ENCODE measurements at regions not wholly inside any gene's neighbourhood (a gene's known extent, or its start where the extent isn't known, plus 50 kb on each side); places are given as distances from the start of the nearest gene placed in this dataset.

GRCh38 chrX:113019958-113020357, 179.3 kb upstream of the AMOT start:
- TF ChIP-seq CTCF (tag by site-specific recombination; IDR thresholded peaks at IDR 0.05) (no peak), REST (tag by site-specific recombination; IDR thresholded peaks at IDR 0.05) (no peak), YY1 (tag by site-specific recombination; IDR thresholded peaks at IDR 0.05) (no peak), ZNF645 (tag by site-specific recombination; IDR thresholded peaks at IDR 0.05) (no peak), ZFP37 (tag by site-specific recombination; IDR thresholded peaks at IDR 0.05) (no peak)

Measured in HEK293 (cell line).